ENCODE measurements at regions not wholly inside any gene's neighbourhood (a gene's known extent, or its start where the extent isn't known, plus 50 kb on each side); places are given as distances from the start of the nearest gene placed in this dataset.

DNA sequence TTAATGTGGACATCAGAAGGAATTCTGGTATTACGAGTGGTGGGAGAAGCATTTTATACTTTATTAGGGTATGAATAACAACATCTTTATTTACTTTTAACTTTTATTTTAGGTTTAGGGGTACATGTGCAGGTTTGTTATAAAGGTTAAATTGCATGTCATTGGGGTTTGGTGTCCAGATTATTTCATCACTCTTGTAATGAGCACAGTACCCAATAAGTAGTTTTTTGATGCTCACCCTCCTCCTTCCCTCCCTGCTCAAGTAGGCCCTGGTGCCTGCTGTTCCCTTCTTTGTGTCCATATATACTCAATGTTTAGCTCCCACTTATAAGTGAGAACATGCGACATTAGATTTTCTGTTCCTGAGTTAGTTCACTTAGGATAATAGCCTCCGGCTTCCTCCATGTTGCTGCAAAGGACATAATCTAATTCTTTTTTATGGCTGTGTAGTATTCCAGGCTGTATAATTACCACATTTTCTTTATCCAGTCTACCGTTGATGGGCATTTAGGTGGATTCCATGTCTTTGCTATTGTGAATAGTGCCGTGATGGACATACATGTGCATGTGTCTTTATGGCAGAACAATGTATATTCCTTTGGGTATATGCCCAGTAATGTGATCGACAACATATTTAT lies 456.2 kb downstream of the XYLT1 start:
- 99% methylated on average over 5 of the region's 6 CpGs for WGBS
- Histone ChIP-seq H3K4me3 (ENCODE audit: low read length) (no peak overlapping the region), H3K9me3 (ENCODE audit: insufficient read depth, low read depth, low read length) (no peaks in the 10 kb centered on the region), H3K9ac (ENCODE audit: low read depth, low read length) (no peak overlapping the region), H3K27ac (ENCODE audit: low read depth, low read length) (no peak overlapping the region), H3K27me3 (ENCODE audit: insufficient read depth, low read length) (no peaks in the 10 kb centered on the region), H3K36me3 (ENCODE audit: insufficient read depth, low read length) (no peaks in the 10 kb centered on the region), H3K4me1 (ENCODE audit: insufficient read depth, low read length) (no peaks in the 10 kb centered on the region)

- 100% methylated on average over 4 of the region's 6 CpGs for WGBS
- no peaks in the 10 kb centered on the region for H3K4me1 ChIP-seq (ENCODE audit: insufficient read depth, low read length)
- H3K4me3 ChIP-seq (ENCODE audit: low read length) = no peak overlapping the region
- no peak overlapping the region for H3K27ac ChIP-seq (ENCODE audit: low read depth, low read length)
- no peaks in the 10 kb centered on the region for H3K9me3 ChIP-seq (ENCODE audit: insufficient read depth, low read depth, low read length)
- H3K9ac ChIP-seq (ENCODE audit: low read depth, low read length) = no peak overlapping the region
- no peaks in the 10 kb centered on the region for H3K36me3 ChIP-seq (ENCODE audit: insufficient read depth, low read length)
- H3K27me3 ChIP-seq (ENCODE audit: insufficient read depth, low read length) = no peaks in the 10 kb centered on the region
Observed at GRCh38 chr16:17015702-17016101, 455.1 kb downstream of the XYLT1 start.

GRCh38 chr16:17017442-17017841 lies 453.3 kb downstream of the XYLT1 start:
- no peaks in the 10 kb centered on the region for H3K36me3 ChIP-seq (ENCODE audit: insufficient read depth, low read length)
- H3K27ac ChIP-seq (ENCODE audit: low read depth, low read length) = no peak overlapping the region
- no peak overlapping the region for H3K4me3 ChIP-seq (ENCODE audit: low read length)
- no peaks in the 10 kb centered on the region for H3K27me3 ChIP-seq (ENCODE audit: insufficient read depth, low read length)
- no peaks in the 10 kb centered on the region for H3K9me3 ChIP-seq (ENCODE audit: insufficient read depth, low read depth, low read length)
- H3K4me1 ChIP-seq (ENCODE audit: insufficient read depth, low read length) = no peaks in the 10 kb centered on the region
- H3K9ac ChIP-seq (ENCODE audit: low read depth, low read length) = no peak overlapping the region

GRCh38 chr16:17018585-17018939 lies 452.2 kb downstream of the XYLT1 start:
- 87% methylated on average over 4 of the region's 4 CpGs for WGBS
- Histone ChIP-seq H3K4me1 (ENCODE audit: insufficient read depth, low read length) (0 out of 2 replicates have a peak, but pooled peaks cover 4% of the 10 kb centered on the region), H3K27ac (ENCODE audit: low read depth, low read length) (no peak overlapping the region)

GRCh38 chr16:17019366-17019765 lies 451.4 kb downstream of the XYLT1 start:
- Histone ChIP-seq H3K4me1 (ENCODE audit: insufficient read depth, low read length) (0 out of 2 replicates have a peak, but pooled peaks cover 4% of the 10 kb centered on the region), H3K36me3 (ENCODE audit: insufficient read depth, low read length) (no peaks in the 10 kb centered on the region), H3K9ac (ENCODE audit: low read depth, low read length) (no peak overlapping the region), H3K4me3 (ENCODE audit: low read length) (no peak overlapping the region), H3K27ac (ENCODE audit: low read depth, low read length) (no peak overlapping the region), H3K9me3 (ENCODE audit: insufficient read depth, low read depth, low read length) (no peaks in the 10 kb centered on the region), H3K27me3 (ENCODE audit: insufficient read depth, low read length) (no peaks in the 10 kb centered on the region)

More at GRCh38 chr16:17018585-17018939, 452.2 kb downstream of the XYLT1 start:
- H3K4me3 ChIP-seq (ENCODE audit: low read length) = no peak overlapping the region
- H3K9ac ChIP-seq (ENCODE audit: low read depth, low read length) = no peak overlapping the region
- H3K27me3 ChIP-seq (ENCODE audit: insufficient read depth, low read length) = no peaks in the 10 kb centered on the region
- H3K36me3 ChIP-seq (ENCODE audit: insufficient read depth, low read length) = no peaks in the 10 kb centered on the region
- H3K9me3 ChIP-seq (ENCODE audit: insufficient read depth, low read depth, low read length) = no peaks in the 10 kb centered on the region

GRCh38 chr16:17023606-17024005 lies 447.2 kb downstream of the XYLT1 start:
- 96% methylated on average over 1 of the region's 4 CpGs for WGBS
- Histone ChIP-seq H3K9me3 (ENCODE audit: insufficient read depth, low read depth, low read length) (no peaks in the 10 kb centered on the region), H3K36me3 (ENCODE audit: insufficient read depth, low read length) (no peaks in the 10 kb centered on the region), H3K27ac (ENCODE audit: low read depth, low read length) (no peak overlapping the region), H3K4me3 (ENCODE audit: low read length) (no peak overlapping the region), H3K9ac (ENCODE audit: low read depth, low read length) (no peak overlapping the region), H3K27me3 (ENCODE audit: insufficient read depth, low read length) (no peaks in the 10 kb centered on the region), H3K4me1 (ENCODE audit: insufficient read depth, low read length) (0 out of 2 replicates have a peak, but pooled peaks cover 4% of the 10 kb centered on the region)

DNA sequence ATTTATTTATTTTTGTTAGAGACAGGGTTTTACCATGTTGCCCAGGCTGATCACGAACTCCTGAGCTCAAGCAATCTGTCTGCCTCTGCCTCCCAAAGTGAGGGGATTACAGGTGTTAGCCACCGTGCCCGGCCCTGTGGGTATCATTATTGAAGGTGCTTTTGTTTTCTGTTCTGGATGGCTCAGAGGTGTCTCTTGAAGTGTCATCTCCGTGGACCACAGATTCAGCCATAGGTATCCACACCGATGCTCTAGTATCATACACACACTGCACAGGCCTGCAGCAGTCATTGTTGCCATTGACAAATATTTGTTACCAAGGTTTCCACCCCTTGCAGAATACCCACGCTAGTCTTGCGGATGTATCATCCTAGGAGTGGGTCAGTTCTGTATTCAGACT lies 446.2 kb downstream of the XYLT1 start:
- H3K36me3 ChIP-seq (ENCODE audit: insufficient read depth, low read length) = no peaks in the 10 kb centered on the region
- 93% methylated on average over 7 of the region's 7 CpGs for WGBS
- H3K27ac ChIP-seq (ENCODE audit: low read depth, low read length) = no peak overlapping the region
- 0 out of 2 replicates have a peak, but pooled peaks cover 4% of the 10 kb centered on the region for H3K9me3 ChIP-seq (ENCODE audit: insufficient read depth, low read depth, low read length)
- H3K4me1 ChIP-seq (ENCODE audit: insufficient read depth, low read length) = 0 out of 2 replicates have a peak, but pooled peaks cover 4% of the 10 kb centered on the region
- H3K9ac ChIP-seq (ENCODE audit: low read depth, low read length) = no peak overlapping the region
- H3K4me3 ChIP-seq (ENCODE audit: low read length) = no peak overlapping the region
- no peaks in the 10 kb centered on the region for H3K27me3 ChIP-seq (ENCODE audit: insufficient read depth, low read length)

- no peaks in the 10 kb centered on the region for H3K27me3 ChIP-seq (ENCODE audit: insufficient read depth, low read length)
- no peaks in the 10 kb centered on the region for H3K36me3 ChIP-seq (ENCODE audit: insufficient read depth, low read length)
- H3K4me3 ChIP-seq (ENCODE audit: low read length) = no peak overlapping the region
- no peak overlapping the region for H3K27ac ChIP-seq (ENCODE audit: low read depth, low read length)
- H3K4me1 ChIP-seq (ENCODE audit: insufficient read depth, low read length) = 0 out of 2 replicates have a peak, but pooled peaks cover 4% of the 10 kb centered on the region
- 0 out of 2 replicates have a peak, but pooled peaks cover 7% of the 10 kb centered on the region for H3K9me3 ChIP-seq (ENCODE audit: insufficient read depth, low read depth, low read length)
- H3K9ac ChIP-seq (ENCODE audit: low read depth, low read length) = no peak overlapping the region
- WGBS = 74% methylated on average over 2 of the region's 2 CpGs
Observed at GRCh38 chr16:17026600-17027242, 444.0 kb downstream of the XYLT1 start.

GRCh38 chr16:17027488-17028129 lies 443.2 kb downstream of the XYLT1 start:
- no peak overlapping the region for H3K4me3 ChIP-seq (ENCODE audit: low read length)
- no peak overlapping the region for H3K9ac ChIP-seq (ENCODE audit: low read depth, low read length)
- no peaks in the 10 kb centered on the region for H3K27me3 ChIP-seq (ENCODE audit: insufficient read depth, low read length)
- H3K27ac ChIP-seq (ENCODE audit: low read depth, low read length) = no peak overlapping the region
- 0 out of 2 replicates have a peak, but pooled peaks cover 7% of the 10 kb centered on the region for H3K9me3 ChIP-seq (ENCODE audit: insufficient read depth, low read depth, low read length)
- H3K4me1 ChIP-seq (ENCODE audit: insufficient read depth, low read length) = 0 out of 2 replicates have a peak, but pooled peaks cover 3% of the 10 kb centered on the region
- 92% methylated on average over 6 of the region's 6 CpGs for WGBS
- no peaks in the 10 kb centered on the region for H3K36me3 ChIP-seq (ENCODE audit: insufficient read depth, low read length)

DNA sequence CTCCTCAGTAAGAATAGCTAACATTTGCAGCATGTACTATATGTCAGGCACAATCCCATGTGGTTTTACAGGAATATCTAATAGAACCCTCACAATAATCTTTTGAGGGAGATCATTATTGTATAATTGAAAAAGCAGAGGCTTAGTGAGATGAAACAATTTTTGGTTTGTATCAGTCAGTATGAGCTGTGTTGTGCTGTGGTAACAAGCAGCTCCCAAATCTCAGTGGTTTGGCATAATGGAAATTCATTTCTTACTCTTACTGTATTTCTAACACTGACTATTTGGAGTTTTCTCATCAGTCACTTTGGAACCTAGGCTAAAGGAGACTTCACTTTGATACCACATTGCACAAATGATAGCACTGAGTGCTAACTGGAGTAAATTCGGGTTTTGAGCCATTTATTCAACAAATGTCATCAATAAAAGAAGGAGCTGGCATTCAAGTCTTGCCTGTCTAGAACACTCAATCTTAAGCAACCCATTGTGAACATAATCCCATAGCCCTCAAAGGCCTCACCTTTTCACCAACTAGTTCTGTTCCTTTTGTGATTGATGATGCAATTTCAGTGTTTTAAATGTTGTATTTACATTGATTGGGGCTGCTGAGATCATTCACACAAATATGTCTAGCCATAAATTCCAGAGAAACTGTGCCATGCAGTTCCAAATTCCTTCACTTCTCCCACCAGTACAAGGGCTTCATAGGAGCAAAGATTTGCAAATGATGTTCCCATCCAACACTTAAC lies 441.0 kb downstream of the XYLT1 start:
- H3K27ac ChIP-seq (ENCODE audit: low read depth, low read length) = no peak overlapping the region
- peaks cover 11% of the 10 kb centered on the region; the same call in 1 of the 2 replicates for H3K9me3 ChIP-seq (ENCODE audit: insufficient read depth, low read depth, low read length)
- no peaks in the 10 kb centered on the region for H3K27me3 ChIP-seq (ENCODE audit: insufficient read depth, low read length)
- 90% methylated on average over 1 of the region's 1 CpG for WGBS
- no peaks in the 10 kb centered on the region for H3K4me1 ChIP-seq (ENCODE audit: insufficient read depth, low read length)
- no peak overlapping the region for H3K9ac ChIP-seq (ENCODE audit: low read depth, low read length)
- no peaks in the 10 kb centered on the region for H3K36me3 ChIP-seq (ENCODE audit: insufficient read depth, low read length)
- H3K4me3 ChIP-seq (ENCODE audit: low read length) = no peak overlapping the region

Data from HUES64 (cell line).